Liver (tissue), 7 donors: ENCODE measurements at regions not wholly inside any gene's neighbourhood (a gene's known extent, or its start where the extent isn't known, plus 50 kb on each side); places are given as distances from the start of the nearest gene placed in this dataset.

Source experiments
- DNase-seq: peaks from one replicate; pipeline ENCODE4 v3.0.0-alpha.2; 2017; ENCODE audit warnings: low spot score
- H3K27ac ChIP-seq, 2 donors: one replicate each; pipeline ENCODE4 v1.7.0; 2013; ENCODE audit warnings: inconsistent platforms in 2 of 2, low read length in 2 of 2, control low read depth in 1 of 2, low read depth in 1 of 2, mild to moderate bottlenecking in 1 of 2
- H3K27me3 ChIP-seq, 4 donors: one replicate each; pipeline versions ENCODE4 v1.6.1 to v1.7.0; 2013; ENCODE audit warnings: low read length in 3 of 4, inconsistent platforms in 1 of 4, mild to moderate bottlenecking in 1 of 4, moderate library complexity in 1 of 4; ENCODE audit not compliant: control insufficient read depth in 4 of 4, insufficient read depth in 4 of 4
- H3K36me3 ChIP-seq, 4 donors: one replicate each; pipeline versions ENCODE4 v1.6.1 to v1.7.0; 2013; ENCODE audit warnings: low read length in 3 of 4, mild to moderate bottlenecking in 3 of 4, low read depth in 1 of 4, moderate library complexity in 1 of 4; ENCODE audit not compliant: control insufficient read depth in 4 of 4, insufficient read depth in 3 of 4
- H3K4me1 ChIP-seq, 4 donors: one replicate each; pipeline versions ENCODE4 v1.6.1 to v1.7.0; 2013; ENCODE audit warnings: low read length in 3 of 4, mild to moderate bottlenecking in 3 of 4, moderate library complexity in 1 of 4; ENCODE audit not compliant: control insufficient read depth in 4 of 4, insufficient read depth in 4 of 4
- H3K4me3 ChIP-seq, 3 donors: one replicate each; pipeline versions ENCODE4 v1.6.1 to v1.7.0; 2013; ENCODE audit warnings: low read length in 3 of 3, control low read depth in 1 of 3, low read depth in 1 of 3, mild to moderate bottlenecking in 1 of 3
- H3K9ac ChIP-seq, 2 donors: one replicate each; pipeline ENCODE4 v1.7.0; 2013; ENCODE audit warnings: low read length in 2 of 2, mild to moderate bottlenecking in 2 of 2, moderate library complexity in 2 of 2, control low read depth in 1 of 2, low read depth in 1 of 2
- H3K9me3 ChIP-seq, 4 donors: one replicate each; pipeline versions ENCODE4 v1.6.1 to v1.7.0; 2013; ENCODE audit warnings: low read length in 3 of 4; ENCODE audit not compliant: control insufficient read depth in 4 of 4
- EGR1 ChIP-seq, 2 donors: IDR thresholded peaks; 2 replicates each; pipeline ENCODE4 v1.6.1; 2016 to 2018; ENCODE audit warnings: antibody characterized with exemption in 2 of 2, low read depth in 2 of 2
- FOXA1 ChIP-seq: IDR thresholded peaks from 2 replicates; pipeline ENCODE4 v1.6.1; 2016; ENCODE audit warnings: antibody characterized with exemption
- FOXA2 ChIP-seq: IDR thresholded peaks from 2 replicates; pipeline ENCODE4 v1.6.1; 2016; ENCODE audit warnings: antibody characterized with exemption
- GABPA ChIP-seq, 2 donors: IDR thresholded peaks in 1 of 2; conservative IDR thresholded peaks in 1 of 2; 2 replicates each; pipeline ENCODE4 v1.6.1; 2016; ENCODE audit warnings: antibody characterized with exemption in 2 of 2, mild to moderate bottlenecking in 1 of 2, moderate library complexity in 1 of 2
- HNF4A ChIP-seq, 2 donors: conservative IDR thresholded peaks; 2 replicates each; pipeline ENCODE4 v1.6.1; 2016; ENCODE audit warnings: antibody characterized with exemption in 2 of 2, mild to moderate bottlenecking in 2 of 2
- JUND ChIP-seq, 2 donors: IDR thresholded peaks; 2 replicates each; pipeline ENCODE4 v1.6.1; 2016; ENCODE audit warnings: antibody characterized with exemption in 2 of 2
- NR2F2 ChIP-seq: IDR thresholded peaks from 2 replicates; pipeline ENCODE4 v1.6.1; 2016; ENCODE audit warnings: antibody characterized with exemption
- RAD21 ChIP-seq, 2 donors: IDR thresholded peaks; 2 replicates each; pipeline ENCODE4 v1.6.1; 2016; ENCODE audit warnings: antibody characterized with exemption in 2 of 2, mild to moderate bottlenecking in 2 of 2
- RXRA ChIP-seq, 2 donors: IDR thresholded peaks; 2 replicates each; pipeline ENCODE4 v1.6.1; 2017 to 2018; ENCODE audit warnings: antibody characterized with exemption in 2 of 2, mild to moderate bottlenecking in 1 of 2
- SP1 ChIP-seq: IDR thresholded peaks from 2 replicates; pipeline ENCODE4 v1.6.1; 2018; ENCODE audit warnings: antibody characterized with exemption, mild to moderate bottlenecking
- TAF1 ChIP-seq: conservative IDR thresholded peaks from 2 replicates; pipeline ENCODE4 v1.6.1; 2016; ENCODE audit warnings: antibody characterized with exemption, mild to moderate bottlenecking
- YY1 ChIP-seq: IDR thresholded peaks from 2 replicates; pipeline ENCODE4 v1.6.1; 2016; ENCODE audit warnings: antibody characterized with exemption, mild to moderate bottlenecking
- WGBS: extraction: QIAGEN DNeasy Blood & Tissue Kit; methylation state at CpG from one replicate; pipeline ENCODE4 v1.1.7; 2013; 5-methylcytosine and 5-hydroxymethylcytosine counted together
- TF ChIP-seq, protein P1 (sequence below): IDR thresholded peaks from 2 replicates; pipeline ENCODE4 v1.6.1; 2016; ENCODE audit warnings: antibody characterized with exemption
- TF ChIP-seq, protein P2 (sequence below): IDR thresholded peaks from 2 replicates; pipeline ENCODE4 v1.6.1; 2016; ENCODE audit warnings: antibody characterized with exemption
- TF ChIP-seq, protein P3 (sequence below): IDR thresholded peaks from 2 replicates; pipeline ENCODE4 v1.6.1; 2016; ENCODE audit warnings: antibody characterized with exemption
- TF ChIP-seq, protein P4 (sequence below): IDR thresholded peaks from 2 replicates; pipeline ENCODE4 v1.6.1; 2016; ENCODE audit warnings: antibody characterized with exemption, mild to moderate bottlenecking
- donor health status: healthy.
- donor health status: healthy.
- donor health status: healthy.
- donor health status: healthy.

DNA sequence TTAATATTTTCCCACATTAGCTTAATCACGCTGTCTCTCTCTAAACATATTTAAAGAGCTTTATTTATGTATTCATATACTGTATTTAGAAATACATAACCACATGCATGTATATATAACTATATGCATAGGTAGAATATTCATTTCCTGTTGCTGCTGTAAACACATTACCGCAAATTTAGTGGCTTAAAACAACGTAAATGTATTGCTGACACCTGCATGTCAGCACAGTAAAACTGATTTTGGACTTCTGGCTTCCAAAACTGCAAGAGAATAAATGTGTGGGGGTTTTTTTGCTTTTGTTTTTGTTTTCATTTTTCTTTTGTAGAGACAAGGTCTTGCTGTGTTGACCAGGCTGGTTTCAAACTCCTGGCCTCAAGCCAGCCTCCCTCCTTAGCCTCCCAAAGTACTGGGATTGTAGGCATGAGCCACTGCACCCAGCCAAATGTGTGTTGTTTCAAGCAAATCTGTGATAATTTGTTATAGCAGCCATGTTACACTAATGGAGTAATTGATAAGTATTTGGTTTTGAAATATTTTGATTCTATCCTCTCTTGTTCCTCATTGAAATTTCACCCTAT lies 61.9 kb upstream of the CMKLR1 start:
- no peak overlapping the region for H3K27ac ChIP-seq
- H3K9me3 ChIP-seq = peaks cover 0 to 4% (median 2%) of the 10 kb centered on the region in 4 donors
- TF ChIP-seq RXRA (IDR thresholded peaks at IDR 0.05) (no peak), TAF1 (no peak), GABPA (IDR thresholded peaks at IDR 0.05 in 1 of 2, conservative IDR thresholded peaks at IDR 0.05 in 1 of 2) (no peak)
- no peaks in the 10 kb centered on the region for H3K27me3 ChIP-seq
- H3K36me3 ChIP-seq = no peaks in the 10 kb centered on the region
- 70% methylated on average over 3 of the region's 3 CpGs for WGBS
- H3K4me1 ChIP-seq = no peaks in the 10 kb centered on the region
- no peak overlapping the region for H3K9ac ChIP-seq
- DNase-seq = no peak
- H3K4me3 ChIP-seq = no peak overlapping the region

DNA sequence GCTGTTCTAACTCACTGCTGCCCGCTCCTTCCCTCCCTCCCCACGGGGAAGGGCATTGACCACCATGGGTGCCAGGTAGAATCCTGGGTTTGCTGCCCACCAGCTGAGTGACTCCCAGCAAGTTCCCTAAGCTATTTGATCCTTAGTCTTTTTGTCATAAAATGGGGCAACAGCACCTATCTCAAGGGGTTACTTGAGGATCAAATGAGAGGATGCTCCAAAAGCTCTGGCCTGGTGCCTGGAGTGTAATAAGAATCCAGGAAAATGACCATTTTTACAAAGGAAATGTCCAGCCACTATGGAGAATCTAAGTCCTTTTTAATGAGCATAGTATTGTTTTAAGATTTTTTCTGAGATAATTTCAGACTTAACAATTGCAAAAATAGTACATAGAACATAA lies 61.4 kb upstream of the CMKLR1 start:
- no peak overlapping the region for H3K27ac ChIP-seq
- H3K27me3 ChIP-seq = no peaks in the 10 kb centered on the region
- H3K4me1 ChIP-seq = no peaks in the 10 kb centered on the region
- WGBS = 90% methylated on average over 2 of the region's 2 CpGs
- no peak overlapping the region for H3K9ac ChIP-seq
- H3K9me3 ChIP-seq = peaks cover 0 to 4% (median 2%) of the 10 kb centered on the region in 4 donors
- TF ChIP-seq, protein P1, sequence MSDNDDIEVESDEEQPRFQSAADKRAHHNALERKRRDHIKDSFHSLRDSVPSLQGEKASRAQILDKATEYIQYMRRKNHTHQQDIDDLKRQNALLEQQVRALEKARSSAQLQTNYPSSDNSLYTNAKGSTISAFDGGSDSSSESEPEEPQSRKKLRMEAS = no peak
- no peak for TF ChIP-seq GABPA (IDR thresholded peaks at IDR 0.05 in 1 of 2, conservative IDR thresholded peaks at IDR 0.05 in 1 of 2)
- no peak for TF ChIP-seq FOXA2
- no peak for TF ChIP-seq SP1
- TF ChIP-seq FOXA1 = no peak
- TF ChIP-seq YY1 = no peak
- no peak for TF ChIP-seq RXRA (IDR thresholded peaks at IDR 0.05)
- TF ChIP-seq HNF4A (conservative IDR thresholded peaks at IDR 0.05) = no peak
- no peak for TF ChIP-seq EGR1 (IDR thresholded peaks at IDR 0.05; ENCODE audit: low read depth in 2 of 2)
- TF ChIP-seq NR2F2 = no peak
- no peak overlapping the region for H3K4me3 ChIP-seq
- no peaks in the 10 kb centered on the region for H3K36me3 ChIP-seq
- no peak for DNase-seq

DNA sequence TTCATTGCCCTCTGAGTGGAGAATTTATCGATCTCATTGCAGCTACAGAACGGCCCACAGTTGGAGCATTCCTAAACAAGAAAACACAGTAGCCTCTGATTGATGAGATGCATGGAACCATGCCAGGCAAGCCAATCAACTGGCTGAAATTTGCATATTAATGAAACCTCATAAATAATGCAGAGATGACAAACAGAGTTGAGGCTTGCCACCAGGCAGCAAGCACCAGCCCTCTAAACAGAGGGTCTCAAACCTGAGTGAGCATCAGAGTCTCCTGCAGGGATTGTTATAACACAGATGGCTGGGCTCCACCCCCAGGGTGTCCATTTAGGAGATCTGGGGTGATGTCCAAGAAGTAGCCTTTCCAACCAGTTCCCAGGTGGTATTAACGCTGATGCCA lies 60.9 kb upstream of the CMKLR1 start:
- no peaks in the 10 kb centered on the region for H3K4me1 ChIP-seq
- no peak overlapping the region for H3K27ac ChIP-seq
- H3K27me3 ChIP-seq = no peaks in the 10 kb centered on the region
- H3K4me3 ChIP-seq = no peak overlapping the region
- TF ChIP-seq, protein P2, sequence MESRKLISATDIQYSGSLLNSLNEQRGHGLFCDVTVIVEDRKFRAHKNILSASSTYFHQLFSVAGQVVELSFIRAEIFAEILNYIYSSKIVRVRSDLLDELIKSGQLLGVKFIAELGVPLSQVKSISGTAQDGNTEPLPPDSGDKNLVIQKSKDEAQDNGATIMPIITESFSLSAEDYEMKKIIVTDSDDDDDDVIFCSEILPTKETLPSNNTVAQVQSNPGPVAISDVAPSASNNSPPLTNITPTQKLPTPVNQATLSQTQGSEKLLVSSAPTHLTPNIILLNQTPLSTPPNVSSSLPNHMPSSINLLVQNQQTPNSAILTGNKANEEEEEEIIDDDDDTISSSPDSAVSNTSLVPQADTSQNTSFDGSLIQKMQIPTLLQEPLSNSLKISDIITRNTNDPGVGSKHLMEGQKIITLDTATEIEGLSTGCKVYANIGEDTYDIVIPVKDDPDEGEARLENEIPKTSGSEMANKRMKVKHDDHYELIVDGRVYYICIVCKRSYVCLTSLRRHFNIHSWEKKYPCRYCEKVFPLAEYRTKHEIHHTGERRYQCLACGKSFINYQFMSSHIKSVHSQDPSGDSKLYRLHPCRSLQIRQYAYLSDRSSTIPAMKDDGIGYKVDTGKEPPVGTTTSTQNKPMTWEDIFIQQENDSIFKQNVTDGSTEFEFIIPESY = no peak
- TF ChIP-seq RAD21 (IDR thresholded peaks at IDR 0.05) = no peak
- TF ChIP-seq NR2F2 = no peak
- no peak for TF ChIP-seq FOXA2
- no peak for TF ChIP-seq RXRA (IDR thresholded peaks at IDR 0.05)
- no peak for TF ChIP-seq TAF1
- no peak for TF ChIP-seq EGR1 (IDR thresholded peaks at IDR 0.05; ENCODE audit: low read depth in 2 of 2)
- TF ChIP-seq JUND (IDR thresholded peaks at IDR 0.05) = no peak
- TF ChIP-seq YY1 = no peak
- no peak for TF ChIP-seq SP1
- TF ChIP-seq, protein P3, sequence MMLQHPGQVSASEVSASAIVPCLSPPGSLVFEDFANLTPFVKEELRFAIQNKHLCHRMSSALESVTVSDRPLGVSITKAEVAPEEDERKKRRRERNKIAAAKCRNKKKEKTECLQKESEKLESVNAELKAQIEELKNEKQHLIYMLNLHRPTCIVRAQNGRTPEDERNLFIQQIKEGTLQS = no peak
- TF ChIP-seq, protein P4, sequence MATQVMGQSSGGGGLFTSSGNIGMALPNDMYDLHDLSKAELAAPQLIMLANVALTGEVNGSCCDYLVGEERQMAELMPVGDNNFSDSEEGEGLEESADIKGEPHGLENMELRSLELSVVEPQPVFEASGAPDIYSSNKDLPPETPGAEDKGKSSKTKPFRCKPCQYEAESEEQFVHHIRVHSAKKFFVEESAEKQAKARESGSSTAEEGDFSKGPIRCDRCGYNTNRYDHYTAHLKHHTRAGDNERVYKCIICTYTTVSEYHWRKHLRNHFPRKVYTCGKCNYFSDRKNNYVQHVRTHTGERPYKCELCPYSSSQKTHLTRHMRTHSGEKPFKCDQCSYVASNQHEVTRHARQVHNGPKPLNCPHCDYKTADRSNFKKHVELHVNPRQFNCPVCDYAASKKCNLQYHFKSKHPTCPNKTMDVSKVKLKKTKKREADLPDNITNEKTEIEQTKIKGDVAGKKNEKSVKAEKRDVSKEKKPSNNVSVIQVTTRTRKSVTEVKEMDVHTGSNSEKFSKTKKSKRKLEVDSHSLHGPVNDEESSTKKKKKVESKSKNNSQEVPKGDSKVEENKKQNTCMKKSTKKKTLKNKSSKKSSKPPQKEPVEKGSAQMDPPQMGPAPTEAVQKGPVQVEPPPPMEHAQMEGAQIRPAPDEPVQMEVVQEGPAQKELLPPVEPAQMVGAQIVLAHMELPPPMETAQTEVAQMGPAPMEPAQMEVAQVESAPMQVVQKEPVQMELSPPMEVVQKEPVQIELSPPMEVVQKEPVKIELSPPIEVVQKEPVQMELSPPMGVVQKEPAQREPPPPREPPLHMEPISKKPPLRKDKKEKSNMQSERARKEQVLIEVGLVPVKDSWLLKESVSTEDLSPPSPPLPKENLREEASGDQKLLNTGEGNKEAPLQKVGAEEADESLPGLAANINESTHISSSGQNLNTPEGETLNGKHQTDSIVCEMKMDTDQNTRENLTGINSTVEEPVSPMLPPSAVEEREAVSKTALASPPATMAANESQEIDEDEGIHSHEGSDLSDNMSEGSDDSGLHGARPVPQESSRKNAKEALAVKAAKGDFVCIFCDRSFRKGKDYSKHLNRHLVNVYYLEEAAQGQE = no peak
- TF ChIP-seq, protein P1 = no peak
- TF ChIP-seq FOXA1 = no peak
- DNase-seq = no peak
- no peak overlapping the region for H3K9ac ChIP-seq
- no peaks in the 10 kb centered on the region for H3K36me3 ChIP-seq
- H3K9me3 ChIP-seq = peaks cover 0 to 4% (median 1%) of the 10 kb centered on the region in 4 donors
- WGBS = 58% methylated on average over 3 of the region's 3 CpGs
